Thoracic aorta (tissue), 2 donors: ENCODE measurements at regions not wholly inside any gene's neighbourhood (a gene's known extent, or its start where the extent isn't known, plus 50 kb on each side); places are given as distances from the start of the nearest gene placed in this dataset.

Experiments used
- ATAC-seq: fragments of 150-250 bp; one replicate; pipeline ENCODE4 v1.8.0; 2017; ENCODE audit warnings: low read depth; ENCODE audit not compliant: insufficient number of reproducible peaks, low FRiP score
- DNase-seq: peaks from one replicate; pipeline ENCODE4 v3.0.0-alpha.2; 2020; ENCODE audit warnings: low spot score
- H3K27ac ChIP-seq, 2 donors: fragments of 200-600 bp; sonication (generic); 1 replicate in 1 of 2; 2 replicates in 1 of 2; pipeline ENCODE4 v1.5.1; 2016; ENCODE audit warnings: mild to moderate bottlenecking in 2 of 2, moderate library complexity in 2 of 2
- H3K27me3 ChIP-seq: fragments of 200-600 bp; sonication (generic); replicated peaks from 2 replicates; pipeline ENCODE4 v1.6.0; 2016; ENCODE audit warnings: mild to moderate bottlenecking; ENCODE audit not compliant: insufficient read depth
- H3K36me3 ChIP-seq: fragments of 200-600 bp; sonication (generic); one replicate; pipeline ENCODE4 v1.5.1; 2016
- H3K4me1 ChIP-seq, 2 donors: fragments of 200-600 bp; sonication (generic); 1 replicate in 1 of 2; 2 replicates in 1 of 2; pipeline versions ENCODE4 v1.5.1 to v1.6.0; 2016; ENCODE audit warnings: low read depth in 2 of 2, mild to moderate bottlenecking in 1 of 2; ENCODE audit not compliant: control insufficient read depth in 1 of 2
- H3K4me3 ChIP-seq: fragments of 200-600 bp; sonication (generic); 2 replicates; pipeline ENCODE4 v1.5.1; 2016; ENCODE audit warnings: mild to moderate bottlenecking
- H3K9me3 ChIP-seq: fragments of 200-600 bp; sonication (generic); 2 replicates; pipeline ENCODE4 v1.5.1; 2016
- TF ChIP-seq, protein P1 (sequence below): fragments of 200-600 bp; sonication (generic); IDR thresholded peaks from one replicate; pipeline ENCODE4 v1.5.1; 2019; ENCODE audit warnings: antibody characterized with exemption

DNA sequence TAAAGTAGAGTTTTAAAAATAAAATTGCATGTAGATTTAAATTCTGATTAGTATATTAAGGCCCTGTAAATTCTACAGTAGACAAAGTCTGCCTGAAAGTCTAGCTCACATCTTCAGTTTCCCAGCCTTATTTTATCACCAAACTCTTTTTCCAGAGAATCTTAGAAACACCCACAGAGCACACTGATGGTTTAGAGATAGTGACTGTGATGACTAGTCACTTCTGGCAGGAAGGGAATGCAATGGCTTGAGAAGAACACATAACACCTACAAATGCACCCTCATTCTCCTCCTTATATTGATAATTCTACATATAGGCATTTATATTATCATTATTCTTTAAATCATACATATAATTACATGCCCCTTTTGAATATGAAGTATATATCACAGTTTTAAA is 232.9 kb downstream of the ARAP2 start:
- ATAC-seq: no peak
- no peaks in the 10 kb centered on the region for H3K36me3 ChIP-seq
- TF ChIP-seq, protein P1, sequence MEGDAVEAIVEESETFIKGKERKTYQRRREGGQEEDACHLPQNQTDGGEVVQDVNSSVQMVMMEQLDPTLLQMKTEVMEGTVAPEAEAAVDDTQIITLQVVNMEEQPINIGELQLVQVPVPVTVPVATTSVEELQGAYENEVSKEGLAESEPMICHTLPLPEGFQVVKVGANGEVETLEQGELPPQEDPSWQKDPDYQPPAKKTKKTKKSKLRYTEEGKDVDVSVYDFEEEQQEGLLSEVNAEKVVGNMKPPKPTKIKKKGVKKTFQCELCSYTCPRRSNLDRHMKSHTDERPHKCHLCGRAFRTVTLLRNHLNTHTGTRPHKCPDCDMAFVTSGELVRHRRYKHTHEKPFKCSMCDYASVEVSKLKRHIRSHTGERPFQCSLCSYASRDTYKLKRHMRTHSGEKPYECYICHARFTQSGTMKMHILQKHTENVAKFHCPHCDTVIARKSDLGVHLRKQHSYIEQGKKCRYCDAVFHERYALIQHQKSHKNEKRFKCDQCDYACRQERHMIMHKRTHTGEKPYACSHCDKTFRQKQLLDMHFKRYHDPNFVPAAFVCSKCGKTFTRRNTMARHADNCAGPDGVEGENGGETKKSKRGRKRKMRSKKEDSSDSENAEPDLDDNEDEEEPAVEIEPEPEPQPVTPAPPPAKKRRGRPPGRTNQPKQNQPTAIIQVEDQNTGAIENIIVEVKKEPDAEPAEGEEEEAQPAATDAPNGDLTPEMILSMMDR: no peak
- no peaks in the 10 kb centered on the region for H3K4me1 ChIP-seq
- no peaks in the 10 kb centered on the region for H3K9me3 ChIP-seq
- H3K27me3 ChIP-seq: no peaks in the 10 kb centered on the region
- no peak overlapping the region for H3K4me3 ChIP-seq
- no peak overlapping the region for H3K27ac ChIP-seq
- DNase-seq: no peak

DNA sequence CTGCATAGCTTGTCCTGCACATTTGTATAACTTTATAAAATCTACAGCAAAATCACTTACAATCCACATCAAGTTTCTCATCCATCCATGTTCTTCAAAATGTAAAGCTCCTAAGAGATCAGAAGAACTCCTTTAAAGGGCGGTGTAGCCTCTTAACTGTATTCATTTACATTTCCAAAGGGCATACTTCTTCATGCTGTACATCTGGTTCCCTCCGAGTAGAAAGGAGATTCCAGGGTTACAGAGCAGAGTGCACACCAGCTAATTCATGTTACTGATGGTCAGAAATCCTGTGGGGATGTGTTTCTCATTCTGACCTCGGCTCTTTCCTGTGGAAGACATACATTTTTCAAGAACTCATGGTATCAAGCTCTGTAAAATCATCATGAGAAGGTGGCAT is 231.8 kb downstream of the ARAP2 start:
- Histone ChIP-seq H3K4me3 (no peak overlapping the region), H3K9me3 (no peaks in the 10 kb centered on the region), H3K36me3 (no peaks in the 10 kb centered on the region), H3K27ac (no peak overlapping the region), H3K27me3 (no peaks in the 10 kb centered on the region), H3K4me1 (no peaks in the 10 kb centered on the region)
- TF ChIP-seq, protein P1: no peak
- ATAC-seq (no peak), DNase-seq (no peak)

DNA sequence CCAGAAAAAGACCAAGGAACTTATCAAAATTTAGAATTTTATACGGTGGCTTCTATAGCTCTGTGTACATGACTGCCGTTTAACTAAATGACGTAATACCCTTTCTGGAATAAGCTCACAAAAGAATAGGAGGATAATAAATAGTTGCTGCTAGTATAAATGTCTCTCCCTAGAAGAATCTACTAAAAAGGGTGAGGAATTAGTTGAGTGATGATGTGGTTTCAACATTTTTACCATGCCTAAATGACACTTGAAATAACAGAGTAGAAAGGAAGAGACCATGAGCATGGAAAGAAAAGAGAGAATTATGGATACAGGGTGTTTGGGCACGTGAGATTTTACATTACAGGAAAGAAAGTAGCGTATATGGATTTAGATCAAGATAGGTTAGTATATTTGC is 231.1 kb downstream of the ARAP2 start:
- no peaks in the 10 kb centered on the region for H3K36me3 ChIP-seq
- no peaks in the 10 kb centered on the region for H3K27me3 ChIP-seq
- H3K9me3 ChIP-seq: no peaks in the 10 kb centered on the region
- DNase-seq (no peak), ATAC-seq (no peak)
- H3K4me1 ChIP-seq: no peaks in the 10 kb centered on the region
- H3K27ac ChIP-seq: no peak overlapping the region
- no peak overlapping the region for H3K4me3 ChIP-seq
- TF ChIP-seq, protein P1: no peak
